PC-9 (cell line): ENCODE measurements at regions not wholly inside any gene's neighbourhood (a gene's known extent, or its start where the extent isn't known, plus 50 kb on each side); places are given as distances from the start of the nearest gene placed in this dataset.

ENCODE experiments used
- BruUV-seq: library from RNA; stranded (reverse); fragments of 400-500 nt; replicated peaks from 2 replicates; lab custom pipeline; 2021; lab: Mats Ljungman, UMichigan
- CTCF ChIA-PET: fragments of 300-600 bp; sonication (Branson Sonifier 250); formaldehyde crosslinking; loops from one replicate; lab custom pipeline; 2022; ENCODE audit warnings: antibody characterized with exemption; lab: Charles Lee
- POLR2A ChIA-PET: fragments of 300-600 bp; sonication (Branson Sonifier 250); formaldehyde crosslinking; loops from one replicate; lab custom pipeline; 2022; ENCODE audit warnings: antibody characterized with exemption; ENCODE audit not compliant: unreplicated experiment; lab: Charles Lee
- DNase-seq, 2 experiments: peaks; one replicate each; pipeline versions ENCODE4 v3.0.0 to v3.0.0-alpha.2; 2015 to 2022; ENCODE audit warnings: mixed read lengths in 1 of 2
- H2AFZ ChIP-seq: fragments of 200-600 bp; sonication (generic); 2 replicates; pipeline ENCODE4 v1.8.1; 2017; ENCODE audit warnings: antibody characterized with exemption
- H3F3A ChIP-seq: fragments of 200-600 bp; sonication (generic); 2 replicates; pipeline ENCODE4 v1.8.1; 2017; ENCODE audit warnings: antibody characterized with exemption, mild to moderate bottlenecking, low read depth; ENCODE audit not compliant: insufficient read depth
- H3K27ac ChIP-seq: fragments of 200-600 bp; sonication (generic); 2 replicates; pipeline ENCODE4 v1.6.1; 2016; ENCODE audit warnings: mixed run types
- H3K27me3 ChIP-seq: fragments of 200-600 bp; sonication (generic); 2 replicates; pipeline ENCODE4 v1.6.1; 2016; ENCODE audit warnings: low read depth, mixed run types; ENCODE audit not compliant: insufficient read depth
- H3K36me3 ChIP-seq: fragments of 200-600 bp; sonication (generic); 2 replicates; pipeline ENCODE4 v1.6.1; 2016; ENCODE audit warnings: low read depth, mixed run types
- H3K4me1 ChIP-seq: fragments of 200-600 bp; sonication (generic); replicated peaks from 2 replicates; pipeline ENCODE4 v1.6.1; 2016; ENCODE audit warnings: mixed run types; ENCODE audit not compliant: insufficient read depth
- H3K4me2 ChIP-seq: fragments of 200-600 bp; sonication (generic); 2 replicates; pipeline ENCODE4 v1.6.1; 2017; ENCODE audit warnings: mixed run types
- H3K4me3 ChIP-seq: fragments of 200-600 bp; sonication (generic); 2 replicates; pipeline ENCODE4 v1.6.1; 2016; ENCODE audit warnings: mixed run types
- H3K79me2 ChIP-seq: fragments of 200-600 bp; sonication (generic); 2 replicates; pipeline ENCODE4 v1.6.1; 2017; ENCODE audit warnings: low read depth, mixed run types
- H3K9me2 ChIP-seq: fragments of 200-600 bp; sonication (generic); 2 replicates; pipeline ENCODE4 v1.8.1; 2017; ENCODE audit warnings: mild to moderate bottlenecking; ENCODE audit not compliant: insufficient read depth
- H3K9me3 ChIP-seq: fragments of 200-600 bp; sonication (generic); 2 replicates; pipeline ENCODE4 v1.8.1; 2016; ENCODE audit warnings: low read depth; ENCODE audit not compliant: insufficient read depth
- H4K20me1 ChIP-seq: fragments of 200-600 bp; sonication (generic); 2 replicates; pipeline ENCODE4 v1.8.1; 2017; ENCODE audit not compliant: insufficient read depth
- CTCF ChIP-seq: fragments of 200-600 bp; sonication (generic); conservative IDR thresholded peaks from 2 replicates; pipeline ENCODE4 v1.6.1; 2017; ENCODE audit warnings: mixed run types, antibody characterized with exemption, mild to moderate bottlenecking, moderate library complexity
- EZH2 ChIP-seq: fragments of 200-600 bp; sonication (generic); IDR thresholded peaks from 2 replicates; pipeline ENCODE4 v1.8.0; 2017; ENCODE audit warnings: antibody characterized with exemption, low read depth
- intact Hi-C: fragments of 100-400 bp; cut with micrococcal nuclease; formaldehyde crosslinking; loops from one replicate; pipeline ENCODE4 v1.10.0; 2022; ENCODE audit not compliant: unreplicated experiment

DNA sequence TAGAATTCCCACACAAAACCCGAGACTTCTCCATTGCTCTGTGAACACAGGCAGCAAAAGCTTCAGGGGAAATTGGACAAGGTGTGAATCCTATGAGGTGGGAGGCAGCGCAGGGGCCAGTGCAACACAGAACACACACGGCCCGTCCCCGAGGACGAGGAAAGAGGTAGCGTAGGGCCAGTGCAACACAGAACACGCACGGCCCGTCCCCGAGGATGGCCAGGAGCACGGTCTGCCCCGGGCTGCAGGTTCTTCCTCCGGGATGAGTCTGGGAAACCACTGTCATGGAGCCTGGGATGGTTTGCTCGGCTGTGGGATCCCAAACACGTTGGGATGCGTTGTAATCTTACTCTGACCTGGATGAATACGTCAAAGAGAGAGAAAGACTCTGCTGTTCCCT is 432.1 kb downstream of the GLRX3 start:
- H3K9me3 ChIP-seq: no peaks in the 10 kb centered on the region
- no peaks in the 10 kb centered on the region for H3K27me3 ChIP-seq
- no peak overlapping the region for H3K27ac ChIP-seq
- no peaks in the 10 kb centered on the region for H3K9me2 ChIP-seq
- H2AFZ ChIP-seq: no peak overlapping the region
- no peaks in the 10 kb centered on the region for H4K20me1 ChIP-seq
- TF ChIP-seq CTCF (no peak), EZH2 (no peak)
- no TSS peak for BruUV-seq
- H3K4me1 ChIP-seq: no peaks in the 10 kb centered on the region
- no peak overlapping the region for H3K4me3 ChIP-seq
- no peaks in the 10 kb centered on the region for H3K36me3 ChIP-seq
- intact Hi-C loops: no loop called here
- no peaks in the 10 kb centered on the region for H3K79me2 ChIP-seq
- no peaks in the 10 kb centered on the region for H3F3A ChIP-seq
- no peak overlapping the region for H3K4me2 ChIP-seq
- POLR2A ChIA-PET: no interaction called here
- no peak for DNase-seq
- CTCF ChIA-PET: no interaction called here

GRCh38 chr10:130570074-130570473 is 433.9 kb downstream of the GLRX3 start:
- Histone ChIP-seq H2AFZ (no peak overlapping the region), H3K27ac (no peak overlapping the region), H3K27me3 (no peaks in the 10 kb centered on the region), H3K4me1 (no peaks in the 10 kb centered on the region), H3K36me3 (no peaks in the 10 kb centered on the region), H3K79me2 (no peaks in the 10 kb centered on the region), H3K4me2 (no peak overlapping the region), H3K9me3 (no peaks in the 10 kb centered on the region), H3K4me3 (no peak overlapping the region), H3F3A (no peaks in the 10 kb centered on the region), H3K9me2 (no peaks in the 10 kb centered on the region), H4K20me1 (no peaks in the 10 kb centered on the region)
- POLR2A ChIA-PET: no interaction called here
- DNase-seq: no peak
- no TSS peak for BruUV-seq
- CTCF ChIA-PET: interaction anchor here (0.6 kb wide), 1 partner anchor 57 kb away, joined by 3 read pairs; no protein-coding TSS in a partner anchor
- intact Hi-C loops: no loop called here
- no peak for TF ChIP-seq EZH2
- TF ChIP-seq CTCF: no peak

DNA sequence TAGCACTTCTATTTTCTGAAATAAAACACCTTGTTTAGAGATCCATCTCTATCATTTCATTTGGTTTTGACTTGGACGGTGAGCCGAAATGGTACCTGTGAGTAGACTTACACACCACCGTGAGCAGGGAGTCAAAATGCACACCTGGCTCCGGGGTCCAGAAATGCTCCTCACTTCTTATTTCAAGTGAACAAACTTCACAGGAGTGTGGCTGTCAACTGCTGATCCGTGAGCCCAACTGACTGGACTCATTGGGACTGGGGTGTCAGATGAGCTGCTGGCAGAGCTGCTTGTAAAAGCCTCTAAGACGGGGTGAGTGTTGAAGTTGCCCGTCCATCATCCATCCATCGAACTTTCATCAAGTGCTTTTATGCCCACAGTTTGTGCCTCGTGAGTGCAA is 435.5 kb downstream of the GLRX3 start:
- H3K27ac ChIP-seq: no peak overlapping the region
- no peaks in the 10 kb centered on the region for H3K9me2 ChIP-seq
- no peaks in the 10 kb centered on the region for H4K20me1 ChIP-seq
- H3K4me3 ChIP-seq: no peak overlapping the region
- no peaks in the 10 kb centered on the region for H3K27me3 ChIP-seq
- no peaks in the 10 kb centered on the region for H3K79me2 ChIP-seq
- H3F3A ChIP-seq: no peaks in the 10 kb centered on the region
- H3K36me3 ChIP-seq: no peaks in the 10 kb centered on the region
- POLR2A ChIA-PET: no interaction called here
- no peak overlapping the region for H2AFZ ChIP-seq
- no peak overlapping the region for H3K4me2 ChIP-seq
- no peaks in the 10 kb centered on the region for H3K9me3 ChIP-seq
- CTCF ChIA-PET: no interaction called here
- no TSS peak for BruUV-seq
- no peak for DNase-seq
- no peaks in the 10 kb centered on the region for H3K4me1 ChIP-seq
- no peak for TF ChIP-seq EZH2
- no peak for TF ChIP-seq CTCF
- intact Hi-C loops: no loop called here
